GM12864 (cell line): ENCODE measurements at regions not wholly inside any gene's neighbourhood (a gene's known extent, or its start where the extent isn't known, plus 50 kb on each side); places are given as distances from the start of the nearest gene placed in this dataset.

Experiments used
- DNase-seq: peaks from one replicate; pipeline ENCODE4 v3.0.0-alpha.2; 2011; ENCODE audit warnings: low read depth
- H3K4me3 ChIP-seq: 2 replicates; pipeline ENCODE4 v1.5.1; 2011; ENCODE audit warnings: mild to moderate bottlenecking, low read depth, low read length, control low read depth
- CTCF ChIP-seq: IDR thresholded peaks from 2 replicates; pipeline ENCODE4 v1.5.1; 2011; ENCODE audit warnings: low read depth, mild to moderate bottlenecking, moderate library complexity, low read length, control low read depth, inconsistent platforms; ENCODE audit errors: missing control alignments

GRCh38 chr1:170231662-170232061 is 85.9 kb downstream of the NTMT2 start:
- TF ChIP-seq CTCF = no peak
- no peak overlapping the region for H3K4me3 ChIP-seq
- DNase-seq = no peak

- no peak for TF ChIP-seq CTCF
Observed at GRCh38 chr1:170238704-170239391, 93.1 kb downstream of the NTMT2 start.

GRCh38 chr1:170239445-170239844 is 93.7 kb downstream of the NTMT2 start:
- no peak overlapping the region for H3K4me3 ChIP-seq
- no peak for TF ChIP-seq CTCF
- no peak for DNase-seq

More at GRCh38 chr1:170238704-170239391, 93.1 kb downstream of the NTMT2 start:
- H3K4me3 ChIP-seq = no peak overlapping the region
- no peak for DNase-seq

- no peak overlapping the region for H3K4me3 ChIP-seq
- no peak for DNase-seq
- TF ChIP-seq CTCF = no peak
Observed at GRCh38 chr1:170240409-170240808, 94.7 kb downstream of the NTMT2 start.

- no peak for DNase-seq
- TF ChIP-seq CTCF = no peak
- no peak overlapping the region for H3K4me3 ChIP-seq
Observed at GRCh38 chr1:170241266-170241851, 95.6 kb downstream of the NTMT2 start.

- no peak for DNase-seq
- no peak for TF ChIP-seq CTCF
Observed at GRCh38 chr1:170247751-170248521, 102.2 kb downstream of the NTMT2 start.

More at GRCh38 chr1:170247751-170248521, 102.2 kb downstream of the NTMT2 start:
- H3K4me3 ChIP-seq = no peak overlapping the region
